ENCODE measurements at regions not wholly inside any gene's neighbourhood (a gene's known extent, or its start where the extent isn't known, plus 50 kb on each side); places are given as distances from the start of the nearest gene placed in this dataset.
A peak's percentile ranks its signal among the peaks of the same experiment; 100 is the strongest.

GRCh38 chr3:137110392-137110996 lies 152.7 kb downstream of the IL20RB start:
- TF ChIP-seq CTCF (IDR thresholded peaks at IDR 0.05; ENCODE audit: low read depth, low read length) = peak; percentile 67
- no peak for DNase-seq (ENCODE audit: extremely low read depth, low read depth)

- no peak for TF ChIP-seq CTCF (IDR thresholded peaks at IDR 0.05; ENCODE audit: low read depth, low read length)
- DNase-seq (ENCODE audit: extremely low read depth, low read depth) = no peak
Observed at GRCh38 chr3:137111497-137111896, 153.7 kb downstream of the IL20RB start.

- DNase-seq (ENCODE audit: extremely low read depth, low read depth) = no peak
- TF ChIP-seq CTCF (IDR thresholded peaks at IDR 0.05; ENCODE audit: low read depth, low read length) = no peak
Observed at GRCh38 chr3:137116619-137117018, 158.8 kb downstream of the IL20RB start.

GRCh38 chr3:137121704-137122314 lies 164.0 kb downstream of the IL20RB start:
- no peak for DNase-seq (ENCODE audit: extremely low read depth, low read depth)

GRCh38 chr3:137131081-137131480 lies 173.3 kb downstream of the IL20RB start:
- TF ChIP-seq CTCF (IDR thresholded peaks at IDR 0.05; ENCODE audit: low read depth, low read length) = no peak
- no peak for DNase-seq (ENCODE audit: extremely low read depth, low read depth)

More at GRCh38 chr3:137121704-137122314, 164.0 kb downstream of the IL20RB start:
- peak; percentile 53 for TF ChIP-seq CTCF (IDR thresholded peaks at IDR 0.05; ENCODE audit: low read depth, low read length)

- TF ChIP-seq CTCF (IDR thresholded peaks at IDR 0.05; ENCODE audit: low read depth, low read length) = no peak
- DNase-seq (ENCODE audit: extremely low read depth, low read depth) = no peak
Observed at GRCh38 chr3:137134431-137134830, 176.6 kb downstream of the IL20RB start.

GRCh38 chr3:137148406-137148805 lies 190.6 kb downstream of the IL20RB start:
- no peak for TF ChIP-seq CTCF (IDR thresholded peaks at IDR 0.05; ENCODE audit: low read depth, low read length)
- no peak for DNase-seq (ENCODE audit: extremely low read depth, low read depth)
